HT1080 (cell line): ENCODE measurements at regions not wholly inside any gene's neighbourhood (a gene's known extent, or its start where the extent isn't known, plus 50 kb on each side); places are given as distances from the start of the nearest gene placed in this dataset.
A peak's percentile ranks its signal among the peaks of the same experiment; 100 is the strongest.
"Not testable (repeated sequence)": the region's sequence is repeated elsewhere in the genome, so short reads cannot be mapped to it uniquely, and the experiment has no call there.

Experiments used
- DNase-seq: peaks from one replicate; pipeline ENCODE4 v3.0.0-alpha.2; 2015; ENCODE audit warnings: low read depth

GRCh38 chr6:151671195-151671594, 136.3 kb upstream of the ESR1 start:
- no peak for DNase-seq

- DNase-seq: no peak
Observed at GRCh38 chr6:151674578-151674977, 132.9 kb upstream of the ESR1 start.

- no peak for DNase-seq
Observed at GRCh38 chr6:151675746-151676459, 131.6 kb upstream of the ESR1 start.

GRCh38 chr6:151676460-151676945, 131.0 kb upstream of the ESR1 start:
- no peak for DNase-seq

- no peak for DNase-seq
Observed at GRCh38 chr6:151677404-151677803, 130.1 kb upstream of the ESR1 start.

GRCh38 chr6:151679081-151679480, 128.4 kb upstream of the ESR1 start:
- peak; percentile 25 for DNase-seq

- no peak for DNase-seq
Observed at GRCh38 chr6:151679941-151680340, 127.5 kb upstream of the ESR1 start.

GRCh38 chr6:151680846-151681432, 126.5 kb upstream of the ESR1 start:
- no peak for DNase-seq

GRCh38 chr6:151681433-151682059, 125.9 kb upstream of the ESR1 start:
- DNase-seq: no peak

- no peak for DNase-seq
Observed at GRCh38 chr6:151682251-151682650, 125.2 kb upstream of the ESR1 start.

- no peak for DNase-seq
Observed at GRCh38 chr6:151682922-151683321, 124.6 kb upstream of the ESR1 start.

GRCh38 chr6:151683381-151683780, 124.1 kb upstream of the ESR1 start:
- no peak for DNase-seq

- no peak for DNase-seq
Observed at GRCh38 chr6:151689499-151690201, 117.8 kb upstream of the ESR1 start.

- DNase-seq: peak; percentile 33
Observed at GRCh38 chr6:151690303-151690702, 117.2 kb upstream of the ESR1 start.

GRCh38 chr6:151690768-151691562, 116.5 kb upstream of the ESR1 start:
- peak; percentile 31 for DNase-seq

GRCh38 chr6:151692216-151692615, 115.3 kb upstream of the ESR1 start:
- DNase-seq: no peak

- no peak for DNase-seq
Observed at GRCh38 chr6:151693366-151693765, 114.1 kb upstream of the ESR1 start.

- DNase-seq: no peak
Observed at GRCh38 chr6:151695156-151695555, 112.3 kb upstream of the ESR1 start.

- not testable (repeated sequence) for DNase-seq
Observed at GRCh38 chr6:151696302-151696701, 111.2 kb upstream of the ESR1 start.

GRCh38 chr6:151698931-151699700, 108.4 kb upstream of the ESR1 start:
- DNase-seq: no peak
